Lung (tissue), 11 donors: ENCODE measurements at regions not wholly inside any gene's neighbourhood (a gene's known extent, or its start where the extent isn't known, plus 50 kb on each side); places are given as distances from the start of the nearest gene placed in this dataset.
"Not testable (repeated sequence)": the region's sequence is repeated elsewhere in the genome, so short reads cannot be mapped to it uniquely, and the experiment has no call there.

Source experiments
- ATAC-seq: fragments of 200-7000 bp; cut with Tn5 transposase; one replicate; pipeline ENCODE4 v1.9.1; 2020; ENCODE audit warnings: moderate number of reproducible peaks; ENCODE audit not compliant: insufficient read depth, low FRiP score
- DNase-seq, 3 donors: peaks; one replicate each; pipeline ENCODE4 v3.0.0-alpha.2; 2013 to 2017
- H3K27ac ChIP-seq, 2 donors: one replicate each; pipeline ENCODE4 v1.5.1; 2013; ENCODE audit warnings: mild to moderate bottlenecking in 2 of 2, moderate library complexity in 2 of 2, control low read depth in 1 of 2, inconsistent platforms in 1 of 2, low read depth in 1 of 2, low read length in 1 of 2
- H3K27me3 ChIP-seq, 3 donors: one replicate each; pipeline ENCODE4 v1.5.1; 2013; ENCODE audit warnings: low read length in 2 of 3; ENCODE audit not compliant: control insufficient read depth in 3 of 3, insufficient read depth in 3 of 3
- H3K36me3 ChIP-seq, 4 donors: one replicate each; pipeline ENCODE4 v1.5.1; 2013; ENCODE audit warnings: low read length in 4 of 4, mild to moderate bottlenecking in 1 of 4, moderate library complexity in 1 of 4; ENCODE audit not compliant: control insufficient read depth in 4 of 4, insufficient read depth in 4 of 4
- H3K4me1 ChIP-seq, 5 donors: one replicate each; pipeline ENCODE4 v1.5.1; 2013; ENCODE audit warnings: low read length in 5 of 5, mild to moderate bottlenecking in 2 of 5, moderate library complexity in 1 of 5; ENCODE audit not compliant: control insufficient read depth in 5 of 5, insufficient read depth in 5 of 5
- H3K4me3 ChIP-seq: one replicate; pipeline ENCODE4 v1.5.1; 2013; ENCODE audit warnings: mild to moderate bottlenecking, control low read depth, moderate library complexity
- H3K9ac ChIP-seq, 2 donors: one replicate each; pipeline ENCODE4 v1.5.1; 2013; ENCODE audit warnings: low read length in 2 of 2, control low read depth in 1 of 2; ENCODE audit not compliant: insufficient read depth in 1 of 2
- H3K9me3 ChIP-seq, 4 donors: one replicate each; pipeline ENCODE4 v1.5.1; 2013; ENCODE audit warnings: low read length in 3 of 4, mild to moderate bottlenecking in 1 of 4, moderate library complexity in 1 of 4; ENCODE audit not compliant: control insufficient read depth in 4 of 4, insufficient read depth in 3 of 4
- CTCF ChIP-seq: IDR thresholded peaks from 2 replicates; pipeline ENCODE4 v1.5.1; 2012; ENCODE audit warnings: mild to moderate bottlenecking; ENCODE audit errors: control extremely low read depth, extremely low read depth
- WGBS, 2 donors: extraction: QIAGEN DNeasy Blood & Tissue Kit; methylation state at CpG; one replicate each; pipeline ENCODE4 v1.1.7; 2013; 5-methylcytosine and 5-hydroxymethylcytosine counted together
- donor health status: control.
- donor health status: control.
- donor health status: Bipolar disorder and iron deficiency.
- donor health status: healthy.
- donor health status: DM: yes; HTN: yes; CAD: no.

- no peaks in the 10 kb centered on the region for H3K9me3 ChIP-seq
- DNase-seq (no peak), ATAC-seq (no peak)
- H3K9ac ChIP-seq = no peak overlapping the region
- no peaks in the 10 kb centered on the region for H3K4me1 ChIP-seq
- no peak for TF ChIP-seq CTCF
- no peaks in the 10 kb centered on the region for H3K27me3 ChIP-seq
- no peak overlapping the region for H3K27ac ChIP-seq
- no peaks in the 10 kb centered on the region for H3K36me3 ChIP-seq
- no peak overlapping the region for H3K4me3 ChIP-seq
Measured at GRCh38 chr18:64742898-64743297, 594.0 kb upstream of the LINC00305 start.

- no peak for TF ChIP-seq CTCF
- Histone ChIP-seq H3K27ac (no peak overlapping the region), H3K9me3 (no peaks in the 10 kb centered on the region), H3K9ac (no peak overlapping the region), H3K36me3 (no peaks in the 10 kb centered on the region), H3K4me1 (no peaks in the 10 kb centered on the region), H3K27me3 (no peaks in the 10 kb centered on the region), H3K4me3 (no peak overlapping the region)
- ATAC-seq = no peak
- 88 to 92% methylated on average over 2 of the region's 2 CpGs for WGBS, 2 donors
- DNase-seq = no peak
Measured at GRCh38 chr18:64734063-64734462, 585.2 kb upstream of the LINC00305 start.

- WGBS, 2 donors = 94 to 96% methylated on average over 20 to 39 of the region's 39 CpGs
- not testable (repeated sequence) for H3K36me3 ChIP-seq, DNase-seq, H3K4me1 ChIP-seq, H3K27ac ChIP-seq, ATAC-seq, H3K9ac ChIP-seq, H3K27me3 ChIP-seq, H3K4me3 ChIP-seq, H3K9me3 ChIP-seq
Measured at GRCh38 chr18:64725657-64726056, 576.8 kb upstream of the LINC00305 start.

- no peak overlapping the region for H3K4me3 ChIP-seq
- no peaks in the 10 kb centered on the region for H3K36me3 ChIP-seq
- peaks cover 0 to 2% (median 0%) of the 10 kb centered on the region in 4 donors for H3K9me3 ChIP-seq
- H3K9ac ChIP-seq = no peak overlapping the region
- H3K27me3 ChIP-seq = no peaks in the 10 kb centered on the region
- no peak for TF ChIP-seq CTCF
- DNase-seq (no peak), ATAC-seq (no peak)
- H3K27ac ChIP-seq = no peak overlapping the region
- H3K4me1 ChIP-seq = no peaks in the 10 kb centered on the region
- 80 to 86% methylated on average over 19 of the region's 19 CpGs for WGBS, 2 donors
Measured at GRCh38 chr18:64720781-64721464, 572.0 kb upstream of the LINC00305 start.
